Mucosa of descending colon (tissue), 1 donor: ENCODE measurements at regions not wholly inside any gene's neighbourhood (a gene's known extent, or its start where the extent isn't known, plus 50 kb on each side); places are given as distances from the start of the nearest gene placed in this dataset. TPM values are rescaled to one million over a fixed set of nuclear protein-coding genes. Genes with fewer than 3 reads are reported as not detected.

ENCODE experiments used
- microRNA-seq: library from miRNA; unstranded; fragments of <30 nt; microRNA quantifications from one replicate; pipeline ENCODE4, GENCODE V29; 2019
- donor health status: DM: no; HTN: no; CAD: no; lungs with moderate emphysema.

Small RNAs in the stretch of these regions (microRNA-seq; reads per million reads assigned to microRNA genes)
- gene MIR548G, result not detected
